ENCODE measurements at regions not wholly inside any gene's neighbourhood (a gene's known extent, or its start where the extent isn't known, plus 50 kb on each side); places are given as distances from the start of the nearest gene placed in this dataset.

- H3K4me3 Mint-ChIP-seq: no peak overlapping the region
- H3K27me3 Mint-ChIP-seq: no peaks in the 10 kb centered on the region
- peaks cover 12 to 16% of the 10 kb centered on the region in 2 donors for H3K9me3 Mint-ChIP-seq
- H3K27ac Mint-ChIP-seq: no peak overlapping the region
- no peaks in the 10 kb centered on the region for H3K4me1 Mint-ChIP-seq
- ATAC-seq: no peak
- DNase-seq: no peak
Observed at GRCh38 chr6:113276601-113277000, 580.5 kb upstream of the MARCKS start.

DNA sequence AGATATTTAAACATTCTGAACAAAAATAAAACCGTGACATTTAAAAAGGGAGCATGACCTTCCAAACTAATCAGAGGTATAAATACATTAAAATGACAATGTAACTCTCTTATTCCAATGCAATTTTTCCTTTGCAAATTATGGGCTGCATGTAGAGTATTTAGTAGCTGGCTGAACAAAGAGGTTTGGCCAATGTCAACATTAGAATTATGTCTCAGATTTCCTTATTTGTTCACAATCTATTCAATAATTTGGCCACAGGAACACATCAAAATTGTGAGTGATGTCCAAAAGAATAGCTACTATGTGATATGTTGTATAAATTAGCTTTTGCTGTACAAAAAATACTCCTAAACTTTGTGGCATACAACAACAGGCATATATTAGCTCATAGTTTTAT lies 580.0 kb upstream of the MARCKS start:
- Mint-ChIP-seq H3K27me3 (no peaks in the 10 kb centered on the region), H3K4me1 (no peaks in the 10 kb centered on the region), H3K27ac (no peak overlapping the region), H3K9me3 (peaks cover 12 to 16% of the 10 kb centered on the region in 2 donors), H3K4me3 (no peak overlapping the region)
- DNase-seq: no peak
- no peak for ATAC-seq

- ATAC-seq (no peak), DNase-seq (no peak)
- Mint-ChIP-seq H3K4me1 (no peaks in the 10 kb centered on the region), H3K27me3 (no peaks in the 10 kb centered on the region), H3K9me3 (peaks cover 6 to 10% of the 10 kb centered on the region in 2 donors), H3K27ac (no peak overlapping the region), H3K4me3 (no peak overlapping the region)
Observed at GRCh38 chr6:113281014-113281413, 576.1 kb upstream of the MARCKS start.

DNA sequence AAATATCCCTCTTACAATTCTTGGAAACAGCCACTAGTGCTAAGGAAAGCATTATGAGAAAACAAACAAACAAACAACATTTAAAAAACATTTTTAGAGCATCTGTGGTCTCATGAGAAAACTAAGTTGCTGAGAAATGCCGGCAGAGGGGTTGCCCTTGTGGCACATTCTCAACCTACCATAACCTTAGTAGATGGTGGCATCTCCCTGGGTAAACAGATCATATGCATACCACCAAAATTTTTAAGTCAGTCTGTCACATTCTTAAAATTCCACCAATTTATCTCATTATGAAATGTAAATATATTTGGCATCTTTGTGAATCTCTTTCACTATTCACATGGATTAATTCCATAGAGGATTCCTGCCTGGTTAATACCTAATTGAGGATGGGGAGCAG lies 575.7 kb upstream of the MARCKS start:
- no peak for DNase-seq
- no peak for ATAC-seq
- H3K27me3 Mint-ChIP-seq: no peaks in the 10 kb centered on the region
- no peak overlapping the region for H3K27ac Mint-ChIP-seq
- no peaks in the 10 kb centered on the region for H3K4me1 Mint-ChIP-seq
- H3K9me3 Mint-ChIP-seq: peaks cover 6 to 10% of the 10 kb centered on the region in 2 donors
- no peak overlapping the region for H3K4me3 Mint-ChIP-seq

DNA sequence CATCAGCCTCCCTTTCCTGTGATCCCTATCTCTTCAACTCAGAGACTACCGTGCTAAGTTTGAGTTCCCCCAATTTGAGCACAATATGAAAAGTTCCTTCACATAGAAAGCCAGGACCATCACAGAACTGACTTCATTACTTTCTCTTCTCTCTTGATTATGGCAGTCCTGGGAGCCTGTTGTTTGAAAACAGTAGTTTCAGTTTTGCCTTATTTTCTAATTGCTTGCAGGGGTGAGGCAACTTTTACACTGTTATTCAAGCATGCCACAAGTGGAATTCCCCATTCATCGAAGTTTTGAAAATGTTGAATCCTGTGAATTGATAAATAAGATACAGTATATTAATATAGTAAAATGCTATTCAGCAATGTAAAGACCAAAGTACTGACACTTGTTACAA lies 569.7 kb upstream of the MARCKS start:
- Mint-ChIP-seq H3K27ac (no peak overlapping the region), H3K4me1 (no peaks in the 10 kb centered on the region), H3K9me3 (peaks cover 10 to 15% of the 10 kb centered on the region in 2 donors), H3K27me3 (no peaks in the 10 kb centered on the region), H3K4me3 (no peak overlapping the region)
- DNase-seq (no peak), ATAC-seq (no peak)

DNA sequence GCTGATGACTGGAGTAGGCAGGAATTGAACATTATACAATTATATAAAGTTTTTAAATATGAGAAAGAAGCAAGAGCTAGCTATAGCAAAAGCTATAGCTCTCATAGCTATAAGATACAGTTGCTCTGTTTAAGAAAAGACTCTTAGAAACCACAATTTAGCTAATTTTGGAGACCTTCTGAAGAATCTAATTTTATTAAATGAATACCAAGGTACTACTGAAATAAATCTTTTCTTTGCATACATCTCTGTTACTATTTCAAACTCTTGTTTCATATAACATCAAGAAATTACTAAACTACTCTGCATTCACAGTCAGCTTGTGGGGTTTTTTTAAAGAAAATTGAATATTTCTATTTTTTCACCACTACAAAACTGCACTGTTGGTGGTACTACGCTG lies 568.7 kb upstream of the MARCKS start:
- Mint-ChIP-seq H3K9me3 (peaks cover 10 to 15% of the 10 kb centered on the region in 2 donors), H3K27ac (no peak overlapping the region), H3K27me3 (no peaks in the 10 kb centered on the region), H3K4me1 (no peaks in the 10 kb centered on the region), H3K4me3 (no peak overlapping the region)
- DNase-seq (no peak), ATAC-seq (no peak)

DNA sequence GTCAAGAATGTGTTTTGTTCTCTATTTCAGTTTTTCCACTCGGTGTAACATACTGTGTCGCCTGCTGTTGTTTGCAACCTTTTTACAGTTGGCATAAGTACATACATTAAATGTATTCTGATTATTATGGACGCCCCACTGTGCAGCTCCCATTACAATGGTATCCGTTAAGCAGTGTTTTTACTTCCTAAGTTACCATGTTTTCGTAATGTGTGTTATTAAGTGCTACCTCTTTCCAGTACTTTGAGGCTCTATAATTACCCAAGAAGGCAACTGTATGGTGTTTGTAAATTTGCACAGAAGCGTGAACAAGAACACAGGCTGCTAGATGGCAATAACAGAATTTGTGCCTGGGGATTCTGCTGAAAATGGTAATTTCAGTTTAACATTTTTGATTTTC lies 568.0 kb upstream of the MARCKS start:
- no peak for DNase-seq
- H3K27me3 Mint-ChIP-seq: no peaks in the 10 kb centered on the region
- H3K27ac Mint-ChIP-seq: no peak overlapping the region
- H3K4me1 Mint-ChIP-seq: no peaks in the 10 kb centered on the region
- no peak overlapping the region for H3K4me3 Mint-ChIP-seq
- peaks cover 10 to 15% of the 10 kb centered on the region in 2 donors for H3K9me3 Mint-ChIP-seq
- no peak for ATAC-seq

GRCh38 chr6:113290684-113291083 lies 566.5 kb upstream of the MARCKS start:
- no peak for DNase-seq
- no peaks in the 10 kb centered on the region for H3K27me3 Mint-ChIP-seq
- H3K4me3 Mint-ChIP-seq: no peak overlapping the region
- H3K4me1 Mint-ChIP-seq: no peaks in the 10 kb centered on the region
- ATAC-seq: no peak
- peaks cover 8 to 10% of the 10 kb centered on the region in 2 donors for H3K9me3 Mint-ChIP-seq
- H3K27ac Mint-ChIP-seq: no peak overlapping the region

DNA sequence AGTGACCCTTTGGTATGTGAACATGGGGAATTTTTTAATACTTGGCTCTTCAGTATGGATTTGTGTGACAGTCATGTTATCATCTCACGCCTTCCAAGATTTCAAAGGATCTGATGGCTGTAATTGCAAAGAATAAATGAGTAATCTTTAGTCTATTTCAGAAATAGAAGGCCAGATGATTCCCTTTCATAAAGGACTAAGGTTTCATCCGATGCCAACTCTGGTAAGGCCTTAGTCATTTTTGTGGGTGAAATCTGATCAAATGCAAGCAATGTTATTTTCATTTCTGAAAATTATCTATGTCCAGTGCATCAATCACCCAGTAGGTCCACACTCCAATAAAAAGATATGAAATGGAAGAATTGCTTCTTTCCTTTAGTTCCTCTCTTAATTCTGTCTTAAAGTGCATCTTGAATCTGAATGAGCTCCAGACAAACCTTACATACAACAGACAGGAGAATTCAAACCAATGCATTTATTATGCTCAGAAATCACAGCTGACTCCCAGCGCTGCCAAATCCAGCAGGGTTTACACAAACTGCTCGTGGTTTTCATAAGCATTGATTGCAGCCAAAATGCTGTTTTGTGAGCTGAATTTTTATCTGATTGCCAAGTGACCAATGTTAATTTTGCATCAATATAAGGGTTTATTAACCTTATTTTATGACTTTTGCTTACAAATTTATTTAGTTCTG lies 565.2 kb upstream of the MARCKS start:
- H3K27me3 Mint-ChIP-seq: no peaks in the 10 kb centered on the region
- no peak overlapping the region for H3K27ac Mint-ChIP-seq
- H3K4me3 Mint-ChIP-seq: no peak overlapping the region
- peaks cover 2 to 6% of the 10 kb centered on the region in 2 donors for H3K9me3 Mint-ChIP-seq
- H3K4me1 Mint-ChIP-seq: no peaks in the 10 kb centered on the region
- ATAC-seq: no peak
- DNase-seq: no peak

GRCh38 chr6:113292646-113293422 lies 564.3 kb upstream of the MARCKS start:
- no peak overlapping the region for H3K27ac Mint-ChIP-seq
- ATAC-seq (no peak), DNase-seq (no peak)
- no peak overlapping the region for H3K4me3 Mint-ChIP-seq
- H3K27me3 Mint-ChIP-seq: no peaks in the 10 kb centered on the region
- H3K9me3 Mint-ChIP-seq: no peaks in the 10 kb centered on the region
- no peaks in the 10 kb centered on the region for H3K4me1 Mint-ChIP-seq

DNA sequence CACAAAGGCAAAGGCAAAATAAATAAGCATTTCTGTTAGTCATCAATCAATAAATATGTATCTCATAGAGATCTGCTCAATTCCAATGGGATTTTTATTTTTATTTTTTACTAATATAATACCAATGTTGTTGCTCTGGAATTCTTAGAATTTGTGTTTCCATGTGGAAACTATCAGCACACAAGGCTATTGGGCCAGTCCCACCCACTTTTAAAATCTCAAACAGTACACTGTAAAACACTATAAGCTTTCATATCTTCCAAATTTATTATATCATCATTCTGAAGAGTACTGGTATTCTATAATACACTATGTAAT lies 563.8 kb upstream of the MARCKS start:
- Mint-ChIP-seq H3K9me3 (no peaks in the 10 kb centered on the region), H3K4me3 (no peak overlapping the region), H3K27me3 (no peaks in the 10 kb centered on the region), H3K27ac (no peak overlapping the region), H3K4me1 (no peaks in the 10 kb centered on the region)
- ATAC-seq: no peak
- no peak for DNase-seq

DNA sequence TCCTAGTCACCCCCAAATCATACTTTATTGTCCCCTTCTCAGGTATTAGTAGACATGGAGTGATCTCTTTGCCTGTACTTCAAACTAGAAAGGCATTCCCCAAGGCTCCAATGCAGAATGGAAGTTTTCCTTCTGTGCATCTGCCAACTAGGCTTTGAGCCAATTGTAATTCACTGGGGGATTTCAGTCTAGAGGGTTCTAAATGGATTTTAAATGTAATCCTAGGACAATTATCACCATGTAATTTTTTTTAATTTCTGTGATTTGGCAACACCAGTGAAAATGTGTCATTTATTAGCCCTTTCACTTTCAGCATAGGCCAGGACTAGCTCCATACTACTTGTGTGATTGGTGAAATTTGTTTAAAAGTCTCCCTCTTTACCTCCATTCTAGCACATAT lies 557.6 kb upstream of the MARCKS start:
- no peaks in the 10 kb centered on the region for H3K4me1 Mint-ChIP-seq
- no peak overlapping the region for H3K4me3 Mint-ChIP-seq
- H3K9me3 Mint-ChIP-seq: no peaks in the 10 kb centered on the region
- DNase-seq (no peak), ATAC-seq (no peak)
- no peak overlapping the region for H3K27ac Mint-ChIP-seq
- peaks cover 7% of the 10 kb centered on the region for H3K27me3 Mint-ChIP-seq

- no peaks in the 10 kb centered on the region for H3K9me3 Mint-ChIP-seq
- peaks cover 7% of the 10 kb centered on the region for H3K27me3 Mint-ChIP-seq
- H3K4me3 Mint-ChIP-seq: no peak overlapping the region
- H3K4me1 Mint-ChIP-seq: no peaks in the 10 kb centered on the region
- ATAC-seq: no peak
- H3K27ac Mint-ChIP-seq: no peak overlapping the region
- no peak for DNase-seq
Observed at GRCh38 chr6:113301651-113302050, 555.5 kb upstream of the MARCKS start.

GRCh38 chr6:113304116-113304515 lies 553.0 kb upstream of the MARCKS start:
- DNase-seq (no peak), ATAC-seq (no peak)
- Mint-ChIP-seq H3K4me1 (no peaks in the 10 kb centered on the region), H3K4me3 (no peak overlapping the region), H3K27ac (no peak overlapping the region), H3K27me3 (peaks cover 7% of the 10 kb centered on the region), H3K9me3 (no peaks in the 10 kb centered on the region)

DNA sequence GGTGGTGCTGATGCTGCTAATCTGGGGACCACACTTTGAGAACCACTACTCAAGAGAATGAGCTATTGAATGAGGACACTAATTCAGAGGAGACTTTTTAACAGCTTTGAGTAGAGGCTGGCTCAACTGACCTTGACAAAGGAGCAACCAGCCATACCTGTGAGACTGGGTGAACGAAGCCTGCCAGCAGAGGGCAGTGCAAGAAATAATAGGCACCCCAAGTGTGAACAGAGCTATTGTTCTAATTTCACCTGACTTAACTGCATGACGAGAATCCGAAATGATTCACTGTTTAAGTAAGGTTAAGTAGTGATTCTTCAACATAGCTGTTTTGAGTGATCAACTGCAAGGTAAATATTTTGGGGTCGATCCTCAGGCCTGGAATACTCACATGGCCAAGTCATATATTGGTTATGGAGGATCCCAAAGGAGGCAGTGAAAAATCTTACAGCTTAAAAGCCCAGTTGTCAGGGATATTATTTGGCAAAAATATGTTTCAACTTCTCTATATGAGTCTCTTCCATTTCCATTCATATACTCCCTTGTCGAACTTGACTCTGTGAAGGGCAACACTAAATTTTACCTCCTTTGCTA lies 550.5 kb upstream of the MARCKS start:
- Mint-ChIP-seq H3K4me3 (no peak overlapping the region), H3K9me3 (no peaks in the 10 kb centered on the region), H3K27me3 (peaks cover 10% of the 10 kb centered on the region), H3K27ac (no peak overlapping the region), H3K4me1 (no peaks in the 10 kb centered on the region)
- ATAC-seq (peak; percentile 74), DNase-seq (peak; percentile 13 to 38)

GRCh38 chr6:113308266-113308665 lies 548.9 kb upstream of the MARCKS start:
- Mint-ChIP-seq H3K4me3 (no peak overlapping the region), H3K27me3 (peaks cover 8% of the 10 kb centered on the region), H3K4me1 (no peaks in the 10 kb centered on the region), H3K9me3 (no peaks in the 10 kb centered on the region), H3K27ac (no peak overlapping the region)
- ATAC-seq (no peak), DNase-seq (no peak)

Measured in stimulated activated naive CD8-positive, alpha-beta T cell treated with anti-CD3 and anti-CD28 coated beads, Interleukin-15, amount 100 ng/mL, for 72 hours (primary cell).